Upper lobe of left lung (tissue), 6 donors: ENCODE measurements at regions not wholly inside any gene's neighbourhood (a gene's known extent, or its start where the extent isn't known, plus 50 kb on each side); places are given as distances from the start of the nearest gene placed in this dataset.

Experiments
- ATAC-seq, 2 donors: fragments of 200-7000 bp; cut with Tn5 transposase; one replicate each; pipeline ENCODE4 v1.9.1; 2022; ENCODE audit warnings: mild to moderate bottlenecking in 2 of 2, moderate library complexity in 2 of 2; ENCODE audit not compliant: low FRiP score in 2 of 2
- DNase-seq, 2 donors: peaks; one replicate each; pipeline ENCODE4 v3.0.0-alpha.2; 2019 to 2020
- H3K27ac ChIP-seq, 4 donors: fragments of 200-600 bp; sonication (generic); one replicate each; pipeline ENCODE4 v1.5.1; 2016 to 2019
- H3K27me3 ChIP-seq, 4 donors: fragments of 200-600 bp; sonication (generic); one replicate each; pipeline ENCODE4 v1.5.1; 2017 to 2019
- H3K36me3 ChIP-seq, 4 donors: fragments of 200-600 bp; sonication (generic); one replicate each; pipeline ENCODE4 v1.5.1; 2016 to 2019
- H3K4me1 ChIP-seq, 4 donors: fragments of 200-600 bp; sonication (generic); one replicate each; pipeline ENCODE4 v1.5.1; 2018 to 2019
- H3K4me3 ChIP-seq, 4 donors: fragments of 200-600 bp; sonication (generic); one replicate each; pipeline ENCODE4 v1.5.1; 2017 to 2019; ENCODE audit warnings: mild to moderate bottlenecking in 2 of 4, moderate library complexity in 1 of 4
- H3K9me3 ChIP-seq, 4 donors: fragments of 200-600 bp; sonication (generic); one replicate each; pipeline ENCODE4 v1.5.1; 2018 to 2019
- CTCF ChIP-seq, 6 experiments: fragments of 450-650 bp in 4 of 6; fragments of 200-600 bp in 2 of 6; sonication (generic) in 2 of 6; IDR thresholded peaks; one replicate each; pipeline ENCODE4 v1.5.1; 2016 to 2019; ENCODE audit warnings: antibody characterized with exemption in 6 of 6
- EP300 ChIP-seq, 4 donors: sonication (generic); formaldehyde crosslinking; IDR thresholded peaks; one replicate each; pipeline ENCODE4 v1.5.1; 2017; ENCODE audit warnings: antibody characterized with exemption in 4 of 4, control low read depth in 2 of 4
- POLR2A ChIP-seq, 4 donors: fragments of 450-650 bp; IDR thresholded peaks; one replicate each; pipeline ENCODE4 v1.5.1; 2016 to 2017; ENCODE audit warnings: antibody characterized with exemption in 4 of 4, mild to moderate bottlenecking in 2 of 4
- POLR2AphosphoS5 ChIP-seq, 2 donors: sonication (generic); formaldehyde crosslinking; IDR thresholded peaks; one replicate each; pipeline ENCODE4 v1.5.1; 2017; ENCODE audit warnings: antibody characterized with exemption in 2 of 2
- whole genome bisulfite sequencing, 2 donors: methylation state at CpG; one replicate each; pipeline ENCODE4 v1.1.5; 2017 to 2018; 5-methylcytosine and 5-hydroxymethylcytosine counted together
- donor health status: DM: no; HTN: no; CAD: no; lungs with moderate emphysema.
- donor health status: DM: no; HTN: yes; CAD: no; lungs with severe emphysema.

GRCh38 chr3:116981089-116981488 lies 271.5 kb downstream of the TUSC7 start:
- no peaks in the 10 kb centered on the region for H3K36me3 ChIP-seq
- ATAC-seq (no peak), DNase-seq (no peak)
- no peak overlapping the region for H3K27ac ChIP-seq
- H3K4me1 ChIP-seq: no peaks in the 10 kb centered on the region
- no peak overlapping the region for H3K4me3 ChIP-seq
- no peaks in the 10 kb centered on the region for H3K9me3 ChIP-seq
- TF ChIP-seq POLR2A (IDR thresholded peaks at IDR 0.05): no peak
- H3K27me3 ChIP-seq: no peaks in the 10 kb centered on the region
- 84 to 86% methylated on average over 5 of the region's 5 CpGs for WGBS, 2 donors

GRCh38 chr3:116984301-116984700 lies 274.7 kb downstream of the TUSC7 start:
- DNase-seq: no peak
- no peak for ATAC-seq
- Histone ChIP-seq H3K27me3 (no peaks in the 10 kb centered on the region), H3K4me3 (no peak overlapping the region), H3K4me1 (no peaks in the 10 kb centered on the region), H3K27ac (no peak overlapping the region), H3K36me3 (no peaks in the 10 kb centered on the region), H3K9me3 (no peaks in the 10 kb centered on the region)
- no peak for TF ChIP-seq CTCF (IDR thresholded peaks at IDR 0.05)
- TF ChIP-seq EP300 (IDR thresholded peaks at IDR 0.05): no peak
- TF ChIP-seq POLR2AphosphoS5 (IDR thresholded peaks at IDR 0.05): no peak
- TF ChIP-seq POLR2A (IDR thresholded peaks at IDR 0.05): no peak

- WGBS, 2 donors: 54 to 66% methylated on average over 3 of the region's 3 CpGs
- H3K4me1 ChIP-seq: no peaks in the 10 kb centered on the region
- no peaks in the 10 kb centered on the region for H3K36me3 ChIP-seq
- H3K27me3 ChIP-seq: no peaks in the 10 kb centered on the region
- ATAC-seq (no peak), DNase-seq (no peak)
- H3K9me3 ChIP-seq: no peaks in the 10 kb centered on the region
- H3K4me3 ChIP-seq: no peak overlapping the region
- H3K27ac ChIP-seq: no peak overlapping the region
- TF ChIP-seq POLR2AphosphoS5 (IDR thresholded peaks at IDR 0.05) (no peak), EP300 (IDR thresholded peaks at IDR 0.05) (no peak), POLR2A (IDR thresholded peaks at IDR 0.05) (no peak), CTCF (IDR thresholded peaks at IDR 0.05) (no peak)
Measured at GRCh38 chr3:116994351-116994879, 284.8 kb downstream of the TUSC7 start.

GRCh38 chr3:117003501-117003900 lies 293.9 kb downstream of the TUSC7 start:
- DNase-seq: no peak

GRCh38 chr3:117005274-117005673 lies 295.7 kb downstream of the TUSC7 start:
- ATAC-seq (no peak), DNase-seq (no peak)
- Histone ChIP-seq H3K27ac (no peak overlapping the region), H3K9me3 (no peaks in the 10 kb centered on the region), H3K4me3 (no peak overlapping the region), H3K27me3 (no peaks in the 10 kb centered on the region), H3K4me1 (no peaks in the 10 kb centered on the region), H3K36me3 (no peaks in the 10 kb centered on the region)
- WGBS, 2 donors: 49 to 63% methylated on average over 2 of the region's 2 CpGs
- TF ChIP-seq CTCF (IDR thresholded peaks at IDR 0.05) (no peak), EP300 (IDR thresholded peaks at IDR 0.05) (no peak)

More at GRCh38 chr3:117003501-117003900, 293.9 kb downstream of the TUSC7 start:
- no peaks in the 10 kb centered on the region for H3K27me3 ChIP-seq
- H3K27ac ChIP-seq: no peak overlapping the region
- no peak for ATAC-seq
- no peaks in the 10 kb centered on the region for H3K9me3 ChIP-seq
- H3K4me1 ChIP-seq: no peaks in the 10 kb centered on the region
- H3K36me3 ChIP-seq: no peaks in the 10 kb centered on the region
- TF ChIP-seq POLR2A (IDR thresholded peaks at IDR 0.05): no peak
- no peak for TF ChIP-seq POLR2AphosphoS5 (IDR thresholded peaks at IDR 0.05)
- TF ChIP-seq EP300 (IDR thresholded peaks at IDR 0.05): no peak
- TF ChIP-seq CTCF (IDR thresholded peaks at IDR 0.05): no peak
- H3K4me3 ChIP-seq: no peak overlapping the region
